ENCODE measurements at regions not wholly inside any gene's neighbourhood (a gene's known extent, or its start where the extent isn't known, plus 50 kb on each side); places are given as distances from the start of the nearest gene placed in this dataset.

- FAIRE-seq: no peak
- POLR2A ChIA-PET (ENCODE audit: partially characterized antibody): no interaction called here
- TF ChIP-seq TAF7 (optimal IDR thresholded peaks at IDR 0.05; ENCODE audit: borderline replicate concordance, low read depth, low read length) (no peak), TAF1 (IDR thresholded peaks at IDR 0.05; ENCODE audit: low read depth, low read length) (no peak), SAP30 (IDR thresholded peaks at IDR 0.05; ENCODE audit: insufficient read depth, insufficient replicate concordance, low read length) (no peak), CEBPB (IDR thresholded peaks at IDR 0.05; ENCODE audit: low read depth, low read length) (no peak), SP2 (IDR thresholded peaks at IDR 0.05; ENCODE audit: low read length) (no peak)
These were observed 326.7 kb upstream of the MAN1A1 start for GRCh38 chr6:119676230-119676629.

More at GRCh38 chr6:119676230-119676629, 326.7 kb upstream of the MAN1A1 start:
- H2BK20ac ChIP-seq (ENCODE audit: low read length): no peak overlapping the region
- no peak overlapping the region for H2BK120ac ChIP-seq (replicated peaks; ENCODE audit: low read depth, low read length)
- no peak for DNase-seq (ENCODE audit: low read depth in 1 of 2, low spot score in 2 of 2)
- 89% methylated on average over 1 of the region's 1 CpG; no CpG with 5 or more reads in 1 of the 2 experiments for WGBS, 2 experiments (ENCODE audit: extremely low coverage in 1 of 2, insufficient coverage in 1 of 2, insufficient read length in 1 of 2, insufficient replicate concordance in 2 of 2, low coverage in 1 of 2, low lambda C conversion rate in 2 of 2, missing lambda C conversion rate in 1 of 2)
- no peak overlapping the region for H2BK5ac ChIP-seq (ENCODE audit: low read depth, low read length)
- no peak overlapping the region for H3K4me3 ChIP-seq (ENCODE audit: extremely low read depth in 1 of 4, insufficient read depth in 2 of 4, low read depth in 3 of 4, low read length in 4 of 4)
- CTCF ChIA-PET (ENCODE audit: partially characterized antibody): interaction anchor here (1.1 to 1.3 kb wide), 2 partner anchors 53 to 303 kb away, joined by 3 read pairs; no protein-coding TSS in a partner anchor
- H3K36me3 ChIP-seq (ENCODE audit: control insufficient read depth in 2 of 4, insufficient read depth in 4 of 4, low read length in 3 of 4): no peaks in the 10 kb centered on the region
- no peak overlapping the region for H3K4me2 ChIP-seq (ENCODE audit: insufficient read depth in 1 of 2, low read depth in 2 of 2, low read length in 2 of 2)
- H3K27me3 ChIP-seq (replicated peaks in 1 of 4; ENCODE audit: control insufficient read depth in 3 of 4, extremely low read depth in 1 of 4, insufficient read depth in 3 of 4, low read length in 3 of 4): no peaks in the 10 kb centered on the region
- H4K20me1 ChIP-seq (replicated peaks in 1 of 2; ENCODE audit: control insufficient read depth in 1 of 2, insufficient read depth in 2 of 2, low read length in 2 of 2): no peaks in the 10 kb centered on the region
- H4K8ac ChIP-seq (ENCODE audit: extremely low read depth, insufficient read depth, low read length): no peak overlapping the region
- H2BK12ac ChIP-seq (ENCODE audit: low read depth, low read length): no peak overlapping the region
- H3K4ac ChIP-seq (replicated peaks; ENCODE audit: insufficient read length, low read depth, low read length): no peak overlapping the region
- no peak overlapping the region for H2AFZ ChIP-seq (ENCODE audit: low read length)
- no peak overlapping the region for H3K18ac ChIP-seq (ENCODE audit: extremely low read depth, low read length)
- H4K91ac ChIP-seq (replicated peaks; ENCODE audit: insufficient read length, low read length): no peak overlapping the region
- H3K79me2 ChIP-seq (ENCODE audit: control insufficient read depth in 1 of 2, insufficient read depth in 2 of 2, low read length in 2 of 2): no peaks in the 10 kb centered on the region
- no peak overlapping the region for H3K27ac ChIP-seq (ENCODE audit: low read depth, low read length)
- no peaks in the 10 kb centered on the region for H3K23me2 ChIP-seq (ENCODE audit: low read depth, low read length)
- no peak overlapping the region for H3K9ac ChIP-seq (replicated peaks in 1 of 4; ENCODE audit: extremely low read depth in 1 of 4, low read depth in 3 of 4, low read length in 3 of 4)
- H3K9me3 ChIP-seq (ENCODE audit: insufficient read depth in 2 of 2, low read depth in 1 of 2, low read length in 1 of 2): no peaks in the 10 kb centered on the region
- H2BK15ac ChIP-seq (ENCODE audit: low read length): no peak overlapping the region
- H4K5ac ChIP-seq (ENCODE audit: insufficient read length, low read depth, low read length): no peak overlapping the region
- H3K4me1 ChIP-seq (replicated peaks in 1 of 4; ENCODE audit: control insufficient read depth in 3 of 4, insufficient read depth in 4 of 4, low read length in 3 of 4): peaks cover 0 to 6% (median 3%) of the 10 kb centered on the region in 4 experiments; a peak in 4 of 7 replicates
- no peak overlapping the region for H3K14ac ChIP-seq (ENCODE audit: insufficient read length)
- H3K23ac ChIP-seq (ENCODE audit: insufficient read length): no peak overlapping the region
- no peaks in the 10 kb centered on the region for H3K79me1 ChIP-seq (ENCODE audit: low read depth, low read length)
- H3K56ac ChIP-seq (replicated peaks; ENCODE audit: insufficient read length, low read depth, low read length): no peak overlapping the region
- no peak overlapping the region for H2AK5ac ChIP-seq (ENCODE audit: low read depth, low read length)
